H1 (cell line): ENCODE measurements at regions not wholly inside any gene's neighbourhood (a gene's known extent, or its start where the extent isn't known, plus 50 kb on each side); places are given as distances from the start of the nearest gene placed in this dataset.
A peak's percentile ranks its signal among the peaks of the same experiment; 100 is the strongest.

Experiments
- CTCF ChIA-PET: fragments of 300-600 bp; sonication (Branson Sonifier 250); formaldehyde crosslinking; loops from one replicate; lab custom pipeline; 2021; ENCODE audit not compliant: partially characterized antibody; lab: Charles Lee
- POLR2A ChIA-PET: fragments of 300-600 bp; sonication (Branson Sonifier 250); formaldehyde crosslinking; loops from one replicate; lab custom pipeline; 2021; ENCODE audit warnings: inconsistent platforms; ENCODE audit not compliant: partially characterized antibody; lab: Charles Lee
- DNase-seq, 2 experiments: peaks; one replicate each; pipeline versions ENCODE4 v3.0.0 to v3.0.0-alpha.2; 2010 to 2022; ENCODE audit warnings: low spot score in 2 of 2, low read depth in 1 of 2, mixed read lengths in 1 of 2
- FAIRE-seq: peaks from 2 replicates; lab custom pipeline; 2011; peaks lifted over from hg19 to GRCh38; lab: Jason Lieb, UNC
- H2AFZ ChIP-seq: 2 replicates; pipeline ENCODE4 v1.8.1; 2012; ENCODE audit warnings: low read length, inconsistent platforms
- H2AK5ac ChIP-seq: 2 replicates; pipeline ENCODE4 v1.6.1; 2013; ENCODE audit warnings: low read depth, low read length
- H2BK120ac ChIP-seq: replicated peaks from 2 replicates; pipeline ENCODE3; 2013; ENCODE audit warnings: low read depth, low read length, inconsistent platforms
- H2BK12ac ChIP-seq: 2 replicates; pipeline ENCODE4 v1.6.1; 2013; ENCODE audit warnings: low read depth, low read length
- H2BK15ac ChIP-seq: 2 replicates; pipeline ENCODE4 v1.6.1; 2013; ENCODE audit warnings: low read length
- H2BK20ac ChIP-seq: 2 replicates; pipeline ENCODE4 v1.6.1; 2013; ENCODE audit warnings: low read length
- H2BK5ac ChIP-seq: 2 replicates; pipeline ENCODE4 v1.6.1; 2013; ENCODE audit warnings: low read depth, low read length
- H3K14ac ChIP-seq: 2 replicates; pipeline ENCODE4 v1.6.1; 2013; ENCODE audit warnings: inconsistent platforms; ENCODE audit not compliant: insufficient read length
- H3K18ac ChIP-seq: 2 replicates; pipeline ENCODE4 v1.6.1; 2013; ENCODE audit warnings: low read length; ENCODE audit errors: extremely low read depth
- H3K23ac ChIP-seq: 2 replicates; pipeline ENCODE4 v1.6.1; 2013; ENCODE audit warnings: inconsistent platforms; ENCODE audit not compliant: insufficient read length
- H3K23me2 ChIP-seq: 2 replicates; pipeline ENCODE4 v1.6.1; 2013; ENCODE audit warnings: low read depth, low read length
- H3K27ac ChIP-seq: 2 replicates; pipeline ENCODE4 v1.6.1; 2011; ENCODE audit warnings: low read depth, low read length, inconsistent platforms
- H3K27me3 ChIP-seq, 4 experiments: replicated peaks in 1 of 4; 1 replicate in 1 of 4; 2 replicates in 3 of 4; pipeline versions ENCODE4 v1.6.1 to v1.8.1; 2011 to 2013; ENCODE audit warnings: low read length in 3 of 4, mild to moderate bottlenecking in 3 of 4, inconsistent platforms in 2 of 4, mixed read lengths in 2 of 4, moderate library complexity in 1 of 4; ENCODE audit not compliant: control insufficient read depth in 3 of 4, insufficient read depth in 3 of 4; ENCODE audit errors: extremely low read depth in 1 of 4
- H3K36me3 ChIP-seq, 4 experiments: 2 replicates each; pipeline versions ENCODE4 v1.6.1 to v1.8.1; 2011 to 2013; ENCODE audit warnings: mild to moderate bottlenecking in 4 of 4, low read length in 3 of 4, moderate library complexity in 2 of 4, control low read depth in 1 of 4, inconsistent platforms in 1 of 4; ENCODE audit not compliant: insufficient read depth in 4 of 4, control insufficient read depth in 2 of 4
- H3K4ac ChIP-seq: replicated peaks from 2 replicates; pipeline ENCODE3; 2013; ENCODE audit warnings: low read length, low read depth, mixed read lengths, inconsistent platforms; ENCODE audit not compliant: insufficient read length
- H3K4me1 ChIP-seq, 4 experiments: replicated peaks in 1 of 4; 1 replicate in 1 of 4; 2 replicates in 3 of 4; pipeline versions ENCODE4 v1.6.1 to v1.8.1; 2011 to 2013; ENCODE audit warnings: low read length in 3 of 4, inconsistent platforms in 2 of 4, mixed read lengths in 1 of 4; ENCODE audit not compliant: insufficient read depth in 4 of 4, control insufficient read depth in 3 of 4
- H3K4me2 ChIP-seq, 2 experiments: 2 replicates each; pipeline versions ENCODE4 v1.6.1 to v1.8.1; 2011 to 2013; ENCODE audit warnings: low read depth in 2 of 2, low read length in 2 of 2, control low read depth in 1 of 2, inconsistent platforms in 1 of 2, mild to moderate bottlenecking in 1 of 2; ENCODE audit not compliant: insufficient read depth in 1 of 2
- H3K4me3 ChIP-seq, 4 experiments: fragments of 200-600, 300-600 bp in 1 of 4; sonication (generic), shearing (Covaris generic), sonication (Bioruptor Twin) in 1 of 4; 2 replicates each; pipeline versions ENCODE4 v1.5.1 to v1.8.1; 2011 to 2016; ENCODE audit warnings: low read length in 4 of 4, low read depth in 3 of 4, control low read depth in 2 of 4, inconsistent platforms in 2 of 4, mild to moderate bottlenecking in 2 of 4, mixed read lengths in 1 of 4, moderate library complexity in 1 of 4; ENCODE audit not compliant: insufficient read depth in 2 of 4; ENCODE audit errors: extremely low read depth in 1 of 4
- H3K56ac ChIP-seq: replicated peaks from 2 replicates; pipeline ENCODE3; 2013; ENCODE audit warnings: low read depth, mild to moderate bottlenecking, mixed read lengths, low read length, inconsistent platforms; ENCODE audit not compliant: insufficient read length
- H3K79me1 ChIP-seq: 2 replicates; pipeline ENCODE4 v1.6.1; 2013; ENCODE audit warnings: low read depth, low read length, control low read depth
- H3K79me2 ChIP-seq, 2 experiments: 2 replicates each; pipeline versions ENCODE4 v1.6.1 to v1.8.1; 2012 to 2013; ENCODE audit warnings: low read length in 2 of 2, mild to moderate bottlenecking in 2 of 2, inconsistent platforms in 1 of 2; ENCODE audit not compliant: insufficient read depth in 2 of 2, control insufficient read depth in 1 of 2
- H3K9ac ChIP-seq, 4 experiments: replicated peaks in 1 of 4; 1 replicate in 1 of 4; 2 replicates in 3 of 4; pipeline versions ENCODE4 v1.6.1 to v1.8.1; 2011 to 2013; ENCODE audit warnings: low read depth in 3 of 4, low read length in 3 of 4, control low read depth in 2 of 4, mild to moderate bottlenecking in 2 of 4, moderate library complexity in 2 of 4, inconsistent platforms in 1 of 4; ENCODE audit errors: extremely low read depth in 1 of 4
- H3K9me3 ChIP-seq, 2 experiments: 2 replicates each; pipeline versions ENCODE4 v1.6.1 to v1.8.1; 2012 to 2013; ENCODE audit warnings: mild to moderate bottlenecking in 2 of 2, moderate library complexity in 2 of 2, control low read depth in 1 of 2, inconsistent platforms in 1 of 2, low read depth in 1 of 2, low read length in 1 of 2, mixed read lengths in 1 of 2; ENCODE audit not compliant: insufficient read depth in 2 of 2
- H4K20me1 ChIP-seq, 2 experiments: replicated peaks in 1 of 2; 2 replicates each; pipeline versions ENCODE3 to v1.8.1; 2011 to 2013; ENCODE audit warnings: inconsistent platforms in 2 of 2, low read length in 2 of 2, mild to moderate bottlenecking in 1 of 2; ENCODE audit not compliant: insufficient read depth in 2 of 2, control insufficient read depth in 1 of 2
- H4K5ac ChIP-seq: 2 replicates; pipeline ENCODE4 v1.6.1; 2013; ENCODE audit warnings: low read length, low read depth, mixed read lengths, inconsistent platforms; ENCODE audit not compliant: insufficient read length
- H4K8ac ChIP-seq: 2 replicates; pipeline ENCODE4 v1.8.0; 2013; ENCODE audit warnings: mild to moderate bottlenecking, moderate library complexity, low read length, inconsistent platforms; ENCODE audit not compliant: insufficient read depth; ENCODE audit errors: extremely low read depth
- H4K91ac ChIP-seq: replicated peaks from 2 replicates; pipeline ENCODE3; 2013; ENCODE audit warnings: low read length, mixed read lengths, inconsistent platforms; ENCODE audit not compliant: insufficient read length
- EZH2 ChIP-seq: fragments of 200-600 bp; sonication (generic); IDR thresholded peaks from 2 replicates; pipeline ENCODE4 v1.7.1; 2012; ENCODE audit warnings: low read depth, mild to moderate bottlenecking, moderate library complexity, low read length, inconsistent platforms; ENCODE audit not compliant: severe bottlenecking
- RAD21 ChIP-seq, 2 experiments: IDR thresholded peaks in 1 of 2; conservative IDR thresholded peaks in 1 of 2; 2 replicates each; pipeline ENCODE4 v1.6.1; 2011; ENCODE audit warnings: low read depth in 2 of 2, low read length in 2 of 2, improper control_type of control experiment in 1 of 2, inconsistent platforms in 1 of 2, mild to moderate bottlenecking in 1 of 2, moderate library complexity in 1 of 2
- TF ChIP-seq, protein P1 (sequence below), 3 experiments: IDR thresholded peaks; 1 replicate in 2 of 3; 2 replicates in 1 of 3; pipeline versions ENCODE4 v1.5.1 to v1.6.1; 2011; ENCODE audit warnings: low read length in 3 of 3, mild to moderate bottlenecking in 3 of 3, inconsistent platforms in 2 of 3, low read depth in 1 of 3, moderate library complexity in 1 of 3; ENCODE audit not compliant: insufficient read depth in 1 of 3; ENCODE audit errors: control extremely low read depth in 1 of 3

DNA sequence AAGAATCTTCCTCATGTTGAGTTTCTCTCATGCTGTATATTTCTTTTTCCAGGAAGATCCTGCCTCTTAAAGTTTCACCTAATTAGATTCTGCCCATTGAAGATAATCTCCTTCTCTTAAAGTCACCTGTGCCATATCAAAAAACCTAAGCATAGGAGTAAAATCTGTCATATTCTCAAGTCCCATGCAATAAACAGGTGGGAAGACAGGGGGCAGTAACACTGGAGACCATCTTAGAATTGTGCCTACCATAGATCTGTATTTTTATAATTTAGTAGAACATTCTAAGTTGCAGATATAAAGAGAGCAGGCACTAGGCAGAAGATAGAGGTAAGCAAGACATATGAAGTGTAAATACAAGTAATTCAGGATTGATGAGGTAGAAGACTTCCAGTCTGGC, 763.5 kb upstream of the MANEA start:
- Histone ChIP-seq H2BK120ac (no peak overlapping the region), H4K8ac (no peak overlapping the region), H3K4ac (no peak overlapping the region), H3K18ac (no peak overlapping the region), H2BK5ac (no peak overlapping the region), H3K27me3 (no peaks in the 10 kb centered on the region), H2AFZ (no peak overlapping the region), H4K20me1 (no peaks in the 10 kb centered on the region), H4K91ac (no peak overlapping the region), H3K4me3 (no peak overlapping the region), H3K9me3 (no peaks in the 10 kb centered on the region), H3K4me1 (no peaks in the 10 kb centered on the region), H3K4me2 (no peak overlapping the region), H3K14ac (no peak overlapping the region), H3K23ac (no peak overlapping the region), H3K36me3 (no peaks in the 10 kb centered on the region), H4K5ac (no peak overlapping the region), H2AK5ac (no peak overlapping the region), H2BK20ac (no peak overlapping the region), H3K23me2 (no peaks in the 10 kb centered on the region), H2BK12ac (no peak overlapping the region), H3K79me1 (no peaks in the 10 kb centered on the region), H3K56ac (no peak overlapping the region), H3K27ac (no peak overlapping the region), H3K9ac (no peak overlapping the region), H3K79me2 (no peaks in the 10 kb centered on the region), H2BK15ac (no peak overlapping the region)
- DNase-seq (no peak), FAIRE-seq (no peak)
- POLR2A ChIA-PET = no interaction called here
- TF ChIP-seq, protein P1, sequence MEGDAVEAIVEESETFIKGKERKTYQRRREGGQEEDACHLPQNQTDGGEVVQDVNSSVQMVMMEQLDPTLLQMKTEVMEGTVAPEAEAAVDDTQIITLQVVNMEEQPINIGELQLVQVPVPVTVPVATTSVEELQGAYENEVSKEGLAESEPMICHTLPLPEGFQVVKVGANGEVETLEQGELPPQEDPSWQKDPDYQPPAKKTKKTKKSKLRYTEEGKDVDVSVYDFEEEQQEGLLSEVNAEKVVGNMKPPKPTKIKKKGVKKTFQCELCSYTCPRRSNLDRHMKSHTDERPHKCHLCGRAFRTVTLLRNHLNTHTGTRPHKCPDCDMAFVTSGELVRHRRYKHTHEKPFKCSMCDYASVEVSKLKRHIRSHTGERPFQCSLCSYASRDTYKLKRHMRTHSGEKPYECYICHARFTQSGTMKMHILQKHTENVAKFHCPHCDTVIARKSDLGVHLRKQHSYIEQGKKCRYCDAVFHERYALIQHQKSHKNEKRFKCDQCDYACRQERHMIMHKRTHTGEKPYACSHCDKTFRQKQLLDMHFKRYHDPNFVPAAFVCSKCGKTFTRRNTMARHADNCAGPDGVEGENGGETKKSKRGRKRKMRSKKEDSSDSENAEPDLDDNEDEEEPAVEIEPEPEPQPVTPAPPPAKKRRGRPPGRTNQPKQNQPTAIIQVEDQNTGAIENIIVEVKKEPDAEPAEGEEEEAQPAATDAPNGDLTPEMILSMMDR (IDR thresholded peaks at IDR 0.05; ENCODE audit: control extremely low read depth in 1 of 3, insufficient read depth in 1 of 3, low read depth in 1 of 3, low read length in 3 of 3) = peak in 1 of 3 experiments; percentile 50; a peak in 2 of 4 replicates
- TF ChIP-seq EZH2 = no peak
- peak in 1 of 2 experiments; percentile 25; a peak in 2 of 4 replicates for TF ChIP-seq RAD21 (IDR thresholded peaks at IDR 0.05 in 1 of 2, conservative IDR thresholded peaks at IDR 0.05 in 1 of 2; ENCODE audit: low read depth in 2 of 2, low read length in 2 of 2)
- CTCF ChIA-PET = interaction anchor here (0.6 to 1.0 kb wide), 4 partner anchors 10 to 453 kb away, joined by 3 to 4 read pairs (median 4); no protein-coding TSS in a partner anchor
